ENCODE measurements at regions not wholly inside any gene's neighbourhood (a gene's known extent, or its start where the extent isn't known, plus 50 kb on each side); places are given as distances from the start of the nearest gene placed in this dataset.

- Histone ChIP-seq H3K36me3 (no peaks in the 10 kb centered on the region), H3K4me1 (no peaks in the 10 kb centered on the region), H3K27ac (no peak overlapping the region), H3K27me3 (no peaks in the 10 kb centered on the region), H3K9me3 (no peaks in the 10 kb centered on the region), H3K4me3 (no peak overlapping the region)
- TF ChIP-seq POLR2AphosphoS5 (IDR thresholded peaks at IDR 0.05) (no peak), POLR2A (IDR thresholded peaks at IDR 0.05) (no peak)
- no peak for ATAC-seq
These were observed 633.8 kb downstream of the SLCO4C1 start for GRCh38 chr5:101662263-101662662.

- TF ChIP-seq POLR2A (IDR thresholded peaks at IDR 0.05): no peak
- no peak for TF ChIP-seq CTCF (IDR thresholded peaks at IDR 0.05)
- no peak for TF ChIP-seq POLR2AphosphoS5 (IDR thresholded peaks at IDR 0.05)
- TF ChIP-seq EP300 (IDR thresholded peaks at IDR 0.05): no peak
- Histone ChIP-seq H3K27me3 (no peaks in the 10 kb centered on the region), H3K36me3 (no peaks in the 10 kb centered on the region), H3K4me1 (no peaks in the 10 kb centered on the region), H3K9me3 (no peaks in the 10 kb centered on the region), H3K4me3 (no peak overlapping the region), H3K27ac (no peak overlapping the region)
- ATAC-seq: no peak
- WGBS, 2 donors (ENCODE audit: low coverage in 1 of 2): 79 to 81% methylated on average over 6 to 7 of the region's 7 CpGs
These were observed 637.7 kb downstream of the SLCO4C1 start for GRCh38 chr5:101658433-101658832.

- no peak for ATAC-seq
- H3K27me3 ChIP-seq: no peaks in the 10 kb centered on the region
- no peaks in the 10 kb centered on the region for H3K4me1 ChIP-seq
- H3K9me3 ChIP-seq: no peaks in the 10 kb centered on the region
- 68 to 76% methylated on average over 2 of the region's 2 CpGs for WGBS, 2 donors (ENCODE audit: low coverage in 1 of 2)
- no peak overlapping the region for H3K4me3 ChIP-seq
- H3K36me3 ChIP-seq: no peaks in the 10 kb centered on the region
- TF ChIP-seq POLR2A (IDR thresholded peaks at IDR 0.05) (no peak), EP300 (IDR thresholded peaks at IDR 0.05) (no peak), CTCF (IDR thresholded peaks at IDR 0.05) (no peak), POLR2AphosphoS5 (IDR thresholded peaks at IDR 0.05) (no peak)
- H3K27ac ChIP-seq: no peak overlapping the region
These were observed 642.1 kb downstream of the SLCO4C1 start for GRCh38 chr5:101653996-101654395.

GRCh38 chr5:101647861-101648260, 648.2 kb downstream of the SLCO4C1 start:
- Histone ChIP-seq H3K4me1 (no peaks in the 10 kb centered on the region), H3K9me3 (no peaks in the 10 kb centered on the region), H3K36me3 (no peaks in the 10 kb centered on the region), H3K4me3 (no peak overlapping the region), H3K27ac (no peak overlapping the region), H3K27me3 (no peaks in the 10 kb centered on the region)
- WGBS, 2 donors (ENCODE audit: low coverage in 1 of 2): 63 to 92% methylated on average over 1 to 2 of the region's 2 CpGs
- no peak for ATAC-seq
- TF ChIP-seq CTCF (IDR thresholded peaks at IDR 0.05): no peak
- no peak for TF ChIP-seq POLR2AphosphoS5 (IDR thresholded peaks at IDR 0.05)
- TF ChIP-seq EP300 (IDR thresholded peaks at IDR 0.05): no peak
- no peak for TF ChIP-seq POLR2A (IDR thresholded peaks at IDR 0.05)

- no peaks in the 10 kb centered on the region for H3K4me1 ChIP-seq
- 63 to 94% methylated on average over 2 of the region's 2 CpGs for WGBS, 2 donors (ENCODE audit: low coverage in 1 of 2)
- ATAC-seq: no peak
- H3K27me3 ChIP-seq: no peaks in the 10 kb centered on the region
- no peak overlapping the region for H3K27ac ChIP-seq
- no peak overlapping the region for H3K4me3 ChIP-seq
- no peaks in the 10 kb centered on the region for H3K36me3 ChIP-seq
- H3K9me3 ChIP-seq: no peaks in the 10 kb centered on the region
- TF ChIP-seq CTCF (IDR thresholded peaks at IDR 0.05): no peak
- TF ChIP-seq POLR2A (IDR thresholded peaks at IDR 0.05): no peak
- no peak for TF ChIP-seq EP300 (IDR thresholded peaks at IDR 0.05)
- no peak for TF ChIP-seq POLR2AphosphoS5 (IDR thresholded peaks at IDR 0.05)
These were observed 652.3 kb downstream of the SLCO4C1 start for GRCh38 chr5:101643794-101644193.
